Activated naive CD4-positive, alpha-beta T cell treated with anti-CD3 and anti-CD28 coated beads, Interleukin-2, amount 50 U/mL, for 16 hours (primary cell): ENCODE measurements at regions not wholly inside any gene's neighbourhood (a gene's known extent, or its start where the extent isn't known, plus 50 kb on each side); places are given as distances from the start of the nearest gene placed in this dataset.

Experiments used
- DNase-seq: peaks from one replicate; pipeline ENCODE4 v3.0.0-alpha.2; 2020

DNA sequence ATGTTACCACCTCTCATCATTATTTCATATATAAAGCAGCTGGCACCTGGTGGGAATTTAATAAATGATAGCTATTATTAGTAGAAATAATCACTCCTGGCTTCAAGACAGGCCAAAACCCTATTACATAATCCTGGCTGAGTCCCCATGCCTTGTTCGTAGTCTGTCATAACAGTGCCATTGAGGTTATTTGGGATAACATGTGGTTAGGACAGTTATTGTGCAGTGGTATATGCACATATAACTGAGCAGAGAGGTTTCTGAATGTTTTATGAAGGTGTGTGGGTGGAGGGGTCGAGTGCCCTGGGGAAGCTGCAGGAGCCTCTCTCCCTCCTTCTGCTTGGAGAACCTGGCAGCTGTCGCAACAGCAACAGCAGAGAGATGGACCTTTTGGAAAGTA lies 162.4 kb upstream of the NABP1 start:
- DNase-seq: no peak

GRCh38 chr2:191516260-191516659 lies 161.7 kb upstream of the NABP1 start:
- DNase-seq: no peak

DNA sequence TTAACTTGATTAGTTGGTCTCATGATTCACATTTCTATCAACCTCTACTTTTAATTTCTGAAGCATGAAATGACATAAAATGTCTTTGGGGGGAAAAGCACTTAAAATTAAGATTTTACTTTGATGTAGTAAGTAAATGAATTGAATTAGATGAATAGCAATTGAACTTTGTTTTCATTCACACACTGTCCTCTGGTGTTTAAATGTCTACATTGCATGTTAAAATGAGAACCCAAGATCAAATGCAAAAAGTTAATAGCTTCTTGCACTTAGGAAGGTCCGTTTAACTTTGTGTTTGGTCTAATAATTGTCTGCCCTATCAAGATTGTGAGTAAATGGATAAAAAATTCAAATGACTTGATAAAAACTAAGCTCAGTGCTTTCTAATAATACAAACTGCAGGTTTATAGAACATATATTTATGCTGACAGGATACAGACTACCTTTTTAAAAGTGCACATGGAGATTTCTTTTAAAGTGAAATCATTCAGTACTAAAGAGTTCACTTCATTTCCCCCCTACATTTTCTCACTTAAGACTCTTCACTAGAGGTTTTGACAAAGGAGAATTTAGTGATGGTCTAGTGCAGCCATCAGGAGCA lies 156.2 kb upstream of the NABP1 start:
- no peak for DNase-seq

DNA sequence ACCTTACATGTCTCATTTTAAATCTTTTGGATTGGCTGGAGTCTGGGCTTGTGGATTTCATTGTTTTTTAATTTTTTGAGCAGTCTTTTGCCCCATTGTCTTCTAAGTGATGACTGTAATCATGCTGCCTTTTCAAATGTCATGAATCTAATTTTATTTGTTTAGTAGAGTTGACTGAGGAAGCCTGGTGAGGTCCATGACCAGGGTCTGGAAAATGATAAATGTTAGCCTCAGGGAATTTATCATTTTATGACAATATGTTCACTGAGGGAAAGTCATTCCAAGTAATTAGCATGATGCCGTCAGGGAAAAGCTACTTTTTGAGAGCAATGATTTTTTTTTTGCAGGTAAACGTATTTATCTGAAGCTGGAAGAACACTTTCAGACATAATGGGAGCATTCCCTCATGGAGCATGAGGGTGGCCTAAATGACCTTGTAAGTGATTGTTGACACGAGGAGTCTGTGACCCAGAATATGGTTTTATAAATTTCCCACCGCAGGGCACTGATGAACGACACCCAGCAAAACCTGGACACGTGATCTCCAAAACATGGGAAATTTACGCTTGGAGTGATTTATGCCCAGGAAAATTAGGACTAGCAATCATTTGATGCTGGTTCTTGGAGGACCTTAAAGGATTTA lies 155.3 kb upstream of the NABP1 start:
- DNase-seq: no peak

DNA sequence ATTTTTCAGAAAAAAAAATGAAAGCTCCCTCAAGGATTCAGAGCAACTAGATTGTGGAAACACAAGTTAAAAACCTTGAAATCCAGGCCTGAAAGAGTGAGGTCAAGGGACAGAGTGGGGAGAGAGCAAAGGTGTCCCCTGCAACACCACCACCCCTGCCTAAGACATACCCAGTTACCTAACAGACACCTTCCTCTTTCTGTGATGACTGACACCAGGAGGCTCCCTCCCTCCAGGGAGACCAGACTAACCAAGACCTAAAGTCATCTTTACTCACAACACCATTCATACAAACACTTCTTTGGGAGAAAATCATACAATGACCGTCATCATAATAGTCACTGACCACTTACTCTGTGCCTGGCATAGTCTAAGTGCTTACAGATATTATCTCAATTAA lies 151.8 kb upstream of the NABP1 start:
- no peak for DNase-seq

GRCh38 chr2:191526536-191526935 lies 151.4 kb upstream of the NABP1 start:
- DNase-seq: no peak

DNA sequence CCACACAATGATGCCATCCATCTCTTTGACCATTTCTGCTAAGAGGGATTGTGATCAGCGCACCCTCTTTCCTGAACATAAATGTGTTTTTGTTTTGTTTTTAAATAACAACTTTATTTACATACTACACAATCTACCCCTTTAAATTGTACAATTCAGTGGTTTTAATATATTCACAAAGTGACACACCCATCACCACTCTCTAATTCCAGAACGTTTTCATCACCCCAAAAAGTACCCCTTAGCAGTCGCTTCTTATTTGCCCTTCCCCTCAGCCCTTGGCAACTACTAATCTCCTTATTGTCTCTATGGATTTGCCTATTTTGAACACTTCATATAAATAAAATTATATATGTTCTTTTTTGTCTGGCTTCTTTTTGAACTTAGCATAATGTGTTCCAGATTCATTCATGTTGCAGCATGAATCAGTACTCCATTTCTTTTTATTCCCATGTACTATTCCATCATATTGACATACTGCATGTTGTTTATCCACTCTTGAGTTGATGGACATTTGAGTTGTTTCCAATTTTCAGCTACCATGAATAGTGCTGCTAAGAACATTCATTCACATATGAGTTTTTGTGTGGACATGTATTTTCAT lies 150.9 kb upstream of the NABP1 start:
- no peak for DNase-seq

GRCh38 chr2:191530618-191531017 lies 147.3 kb upstream of the NABP1 start:
- no peak for DNase-seq

DNA sequence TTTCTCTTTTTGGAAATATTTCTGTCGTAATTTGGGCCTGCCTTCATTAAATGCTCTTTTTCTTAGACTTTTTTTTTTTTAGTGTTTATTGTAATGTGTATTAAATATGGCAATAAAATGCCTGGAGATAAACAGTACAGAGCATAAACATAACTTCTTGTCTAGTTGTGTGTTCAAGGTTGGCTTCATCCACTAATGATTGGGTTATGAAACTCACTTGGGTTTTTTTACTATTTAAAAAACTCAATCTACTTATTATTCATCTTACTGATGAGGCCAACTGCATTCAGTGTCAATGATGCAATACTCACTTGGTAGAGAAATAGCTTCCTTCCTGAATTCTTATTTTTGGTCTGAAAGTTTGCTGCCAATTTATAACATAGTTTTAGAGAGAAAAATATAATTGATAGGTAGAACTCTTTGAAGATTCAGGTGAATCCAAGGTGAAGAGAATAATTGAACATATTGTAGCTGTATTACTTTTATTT lies 144.2 kb upstream of the NABP1 start:
- no peak for DNase-seq

DNA sequence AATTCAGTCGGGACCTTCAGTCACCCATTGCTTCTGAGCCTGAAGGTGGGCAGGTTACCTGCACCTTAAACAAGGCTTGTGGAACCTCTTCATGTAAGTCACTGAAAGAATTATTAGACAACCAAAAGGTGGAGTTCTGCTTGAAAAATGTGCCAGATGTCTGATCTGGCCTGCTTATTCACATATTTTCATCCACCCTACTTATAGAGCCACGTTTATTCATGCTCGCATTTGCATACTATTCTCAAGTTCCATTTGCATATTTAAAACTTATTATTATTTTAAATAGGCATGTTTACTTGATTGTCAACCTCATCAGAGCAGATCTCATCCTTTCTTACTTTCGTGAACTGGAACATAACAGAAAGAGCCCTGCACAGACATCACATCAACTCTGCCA lies 140.0 kb upstream of the NABP1 start:
- no peak for DNase-seq

DNA sequence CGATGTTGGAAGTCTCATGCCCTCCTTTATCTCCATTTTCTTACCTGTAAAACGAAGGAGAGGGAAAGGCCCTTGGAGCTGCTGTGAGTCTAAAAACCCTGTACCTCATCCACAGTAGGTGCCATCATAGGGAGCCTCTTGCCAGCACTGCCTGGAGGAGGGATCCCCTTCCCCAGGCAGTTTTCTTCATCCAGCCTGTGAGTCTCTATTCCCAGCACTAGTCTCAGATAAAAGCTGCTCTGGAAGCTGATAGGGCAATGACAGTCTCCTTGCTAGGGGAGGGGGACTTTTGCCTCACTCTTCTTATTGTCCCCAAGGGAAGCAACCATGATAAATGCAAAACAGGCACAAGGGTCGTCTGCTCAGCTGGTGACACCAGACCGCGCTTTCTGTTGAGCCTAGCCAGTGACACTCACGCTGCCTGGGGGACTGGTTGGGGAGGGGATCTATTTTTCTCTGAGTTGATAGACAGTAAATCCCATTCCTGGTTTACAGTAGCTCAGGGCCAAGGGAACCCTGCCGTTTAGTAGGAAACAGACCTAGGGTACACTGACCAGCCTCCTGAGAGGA lies 139.5 kb upstream of the NABP1 start:
- no peak for DNase-seq

DNA sequence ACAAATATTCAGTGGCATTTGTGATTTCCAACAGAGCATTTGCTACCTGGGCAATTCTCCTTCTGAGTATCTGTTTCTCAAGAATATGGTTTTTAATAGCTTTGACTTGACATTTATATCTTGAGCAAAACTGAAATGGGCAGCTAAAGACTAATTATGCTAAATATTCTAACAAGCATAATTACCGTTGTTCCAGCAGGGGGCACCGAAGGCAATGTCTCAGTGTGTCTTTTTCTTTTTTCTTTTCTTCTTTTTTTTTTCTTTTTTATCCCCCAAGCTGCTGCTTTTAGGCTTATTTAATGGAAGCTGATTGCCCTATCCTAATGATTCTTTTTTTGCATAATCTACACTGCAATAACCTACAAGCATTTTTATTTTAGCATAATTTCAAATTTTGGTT lies 138.9 kb upstream of the NABP1 start:
- DNase-seq: peak; percentile 34

DNA sequence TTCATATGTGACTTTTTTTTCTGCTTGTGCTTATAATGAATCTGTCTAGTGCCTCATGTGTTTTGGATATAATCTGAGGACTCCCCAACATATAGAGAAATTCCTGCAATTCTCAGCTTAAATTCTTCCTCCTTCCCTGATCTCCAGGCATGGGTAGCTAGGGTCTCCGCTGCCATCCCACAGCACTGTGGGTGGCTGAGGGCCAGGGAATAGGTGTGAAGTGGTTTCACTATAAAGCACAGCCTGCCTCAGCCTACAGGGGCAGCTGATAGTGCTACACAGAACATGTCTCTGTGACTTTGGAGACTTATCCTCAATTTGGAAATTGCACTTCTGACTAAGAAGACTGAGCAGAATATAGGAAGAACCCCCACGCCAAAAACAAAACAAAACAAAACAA lies 137.3 kb upstream of the NABP1 start:
- no peak for DNase-seq

DNA sequence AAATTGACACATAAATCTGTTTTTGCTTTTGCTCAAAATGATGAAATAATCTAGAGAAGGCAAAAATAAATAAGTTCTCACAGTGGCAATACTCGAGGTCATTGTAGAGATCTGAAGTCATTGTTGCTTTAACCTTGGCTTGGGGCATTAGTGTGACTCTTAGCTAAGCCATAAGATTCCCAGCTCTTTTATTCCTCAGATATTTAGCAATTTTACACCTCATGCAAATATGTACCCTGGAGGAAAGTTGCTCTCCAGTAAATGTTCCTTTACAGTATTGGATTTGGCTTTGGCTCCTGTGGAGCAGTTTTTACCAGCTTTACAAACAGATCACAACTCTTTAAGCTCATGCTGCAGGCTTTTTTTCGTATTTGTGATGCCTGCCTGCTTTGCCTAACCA lies 134.2 kb upstream of the NABP1 start:
- DNase-seq: no peak

- no peak for DNase-seq
Measured at GRCh38 chr2:191544461-191545062, 133.4 kb upstream of the NABP1 start.

- no peak for DNase-seq
Measured at GRCh38 chr2:191545361-191545760, 132.6 kb upstream of the NABP1 start.

- DNase-seq: no peak
Measured at GRCh38 chr2:191552066-191552465, 125.9 kb upstream of the NABP1 start.

- DNase-seq: no peak
Measured at GRCh38 chr2:191554240-191554639, 123.7 kb upstream of the NABP1 start.

DNA sequence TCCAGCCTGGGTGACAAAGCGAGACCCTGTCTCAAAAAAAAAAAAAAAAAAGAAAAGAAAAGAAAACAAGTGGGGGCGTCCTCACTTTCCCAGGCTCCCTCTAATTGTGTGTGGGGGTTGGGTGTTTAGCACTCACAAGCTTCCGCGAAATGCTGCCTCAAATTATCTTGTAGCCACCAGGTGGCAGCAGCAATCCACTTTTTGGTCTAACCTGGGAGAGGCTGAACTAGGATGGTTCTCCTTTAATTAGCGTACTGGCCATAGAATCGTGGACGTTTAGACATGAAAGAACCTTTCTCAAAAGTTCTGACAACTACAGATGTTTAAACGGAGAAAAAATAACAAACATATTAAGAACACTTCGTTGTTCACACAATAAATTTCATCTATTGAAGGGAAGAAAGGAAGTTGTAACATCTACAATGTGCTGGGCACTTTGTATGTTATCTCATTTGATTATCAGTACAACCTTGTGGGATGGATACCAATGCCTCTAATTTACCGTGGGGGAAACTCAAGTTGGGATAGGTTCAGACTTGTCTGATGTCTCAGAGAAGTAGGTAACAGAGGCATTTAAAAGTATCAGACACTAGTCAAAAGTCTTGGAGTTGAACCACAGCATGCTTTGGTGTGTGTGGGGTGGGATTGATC lies 122.7 kb upstream of the NABP1 start:
- DNase-seq: peak; percentile 80

DNA sequence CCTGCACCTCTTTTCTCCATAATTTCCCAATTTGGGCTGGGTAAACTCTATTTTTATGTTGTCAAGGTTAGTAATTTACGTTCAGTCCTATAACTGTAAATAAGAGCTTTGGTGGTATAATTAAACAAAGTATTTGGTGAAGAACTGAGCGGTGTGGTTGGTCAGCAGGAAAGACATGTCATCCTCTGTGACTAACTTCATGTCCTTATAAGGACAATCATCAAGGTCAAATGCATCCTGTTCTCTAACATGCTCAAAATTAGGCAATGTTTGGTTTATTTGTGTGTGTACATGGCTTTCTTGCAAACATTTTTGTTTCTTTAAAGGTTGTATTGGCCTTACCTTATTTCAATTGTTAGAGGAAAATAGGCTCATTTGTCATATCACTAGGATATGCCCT lies 121.5 kb upstream of the NABP1 start:
- DNase-seq: no peak

GRCh38 chr2:191557841-191558240 lies 120.1 kb upstream of the NABP1 start:
- no peak for DNase-seq

DNA sequence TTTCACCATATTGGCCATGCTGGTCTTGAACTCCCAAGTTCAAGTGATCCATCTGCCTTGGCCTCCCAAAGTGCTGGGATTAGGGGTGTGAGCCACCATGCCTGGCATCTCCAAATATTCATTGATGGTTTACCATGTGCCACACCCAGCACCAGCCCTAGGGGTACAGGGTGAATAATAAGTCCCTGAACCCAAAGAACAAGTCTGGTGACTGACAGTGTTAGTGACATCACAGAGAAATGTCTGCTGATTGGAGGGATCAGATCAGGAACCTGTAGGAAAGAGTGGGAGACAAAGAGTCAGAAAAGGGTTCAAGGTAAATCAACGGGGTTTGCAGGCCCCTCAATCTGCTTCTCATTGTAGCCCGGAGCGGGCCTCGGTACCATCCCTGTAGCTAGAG lies 118.4 kb upstream of the NABP1 start:
- DNase-seq: no peak

- no peak for DNase-seq
Measured at GRCh38 chr2:191560411-191560980, 117.4 kb upstream of the NABP1 start.
